Activated CD4-positive, alpha-beta T cell treated with anti-CD3 and anti-CD28 coated beads, Interleukin-2, amount 10 ng/mL, durations not matched to agents 7 days and 5 days (primary cell): ENCODE measurements at regions not wholly inside any gene's neighbourhood (a gene's known extent, or its start where the extent isn't known, plus 50 kb on each side); places are given as distances from the start of the nearest gene placed in this dataset.
"Not testable (repeated sequence)": the region's sequence is repeated elsewhere in the genome, so short reads cannot be mapped to it uniquely, and the experiment has no call there.

ENCODE experiments used
- CTCF ChIA-PET: fragments of 350-600 bp; sonication (Branson Sonifier 250); formaldehyde crosslinking; loops from one replicate; lab custom pipeline; 2021; ENCODE audit warnings: antibody characterized with exemption; lab: Charles Lee
- POLR2A ChIA-PET: fragments of 350-600 bp; sonication (Branson Sonifier 250); formaldehyde crosslinking; loops from one replicate; lab custom pipeline; 2021; ENCODE audit warnings: antibody characterized with exemption; lab: Charles Lee
- DNase-seq: peaks from one replicate; pipeline ENCODE4 v3.0.0-alpha.2; 2020
- H3K27ac Mint-ChIP-seq: one replicate; pipeline ENCODE4 v1.8.0; 2021; ENCODE audit warnings: mild to moderate bottlenecking, moderate library complexity, mixed read lengths
- H3K27me3 Mint-ChIP-seq: one replicate; pipeline ENCODE4 v1.8.0; 2021; ENCODE audit warnings: mixed read lengths
- H3K36me3 Mint-ChIP-seq: one replicate; pipeline ENCODE4 v1.8.0; 2021; ENCODE audit warnings: low read depth, mixed read lengths
- H3K4me1 Mint-ChIP-seq: one replicate; pipeline ENCODE4 v1.8.0; 2021; ENCODE audit warnings: mixed read lengths
- H3K4me3 Mint-ChIP-seq: one replicate; pipeline ENCODE4 v1.8.0; 2021; ENCODE audit warnings: mild to moderate bottlenecking, moderate library complexity, mixed read lengths
- H3K9me3 Mint-ChIP-seq: one replicate; pipeline ENCODE4 v1.8.0; 2021; ENCODE audit warnings: mixed read lengths

GRCh38 chr9:82052081-82052480 lies 63.5 kb downstream of the SPATA31D1 start:
- Mint-ChIP-seq H3K27ac (no peak overlapping the region), H3K27me3 (no peaks in the 10 kb centered on the region), H3K4me1 (no peaks in the 10 kb centered on the region), H3K9me3 (peaks cover 2% of the 10 kb centered on the region), H3K36me3 (no peaks in the 10 kb centered on the region), H3K4me3 (no peak overlapping the region)
- DNase-seq: no peak
- ChIA-PET POLR2A (no interaction called here), CTCF (no interaction called here)

- no peak for DNase-seq
- no peak overlapping the region for H3K27ac Mint-ChIP-seq
- ChIA-PET CTCF (interaction anchor here (0.6 kb wide), 1 partner anchor 10 kb away, joined by 3 read pairs; no protein-coding TSS in a partner anchor), POLR2A (no interaction called here)
- no peak overlapping the region for H3K4me3 Mint-ChIP-seq
- no peaks in the 10 kb centered on the region for H3K36me3 Mint-ChIP-seq
- no peaks in the 10 kb centered on the region for H3K27me3 Mint-ChIP-seq
- H3K9me3 Mint-ChIP-seq: peaks cover 2% of the 10 kb centered on the region
- no peaks in the 10 kb centered on the region for H3K4me1 Mint-ChIP-seq
Measured at GRCh38 chr9:82054264-82055015, 65.9 kb downstream of the SPATA31D1 start.

GRCh38 chr9:82057805-82058204 lies 69.2 kb downstream of the SPATA31D1 start:
- ChIA-PET CTCF (no interaction called here), POLR2A (no interaction called here)

GRCh38 chr9:82061801-82062200 lies 73.2 kb downstream of the SPATA31D1 start:
- H3K27me3 Mint-ChIP-seq, H3K36me3 Mint-ChIP-seq, H3K4me3 Mint-ChIP-seq, DNase-seq, POLR2A ChIA-PET, H3K27ac Mint-ChIP-seq, CTCF ChIA-PET, H3K4me1 Mint-ChIP-seq, H3K9me3 Mint-ChIP-seq: not testable (repeated sequence)

More at GRCh38 chr9:82057805-82058204, 69.2 kb downstream of the SPATA31D1 start:
- Mint-ChIP-seq H3K4me1 (no peaks in the 10 kb centered on the region), H3K9me3 (peaks cover 2% of the 10 kb centered on the region), H3K27ac (no peak overlapping the region), H3K27me3 (no peaks in the 10 kb centered on the region), H3K4me3 (no peak overlapping the region), H3K36me3 (no peaks in the 10 kb centered on the region)
- no peak for DNase-seq

GRCh38 chr9:82062245-82062644 lies 73.7 kb downstream of the SPATA31D1 start:
- no peaks in the 10 kb centered on the region for H3K27me3 Mint-ChIP-seq
- H3K9me3 Mint-ChIP-seq: peaks cover 2% of the 10 kb centered on the region
- ChIA-PET POLR2A (no interaction called here), CTCF (no interaction called here)
- H3K4me1 Mint-ChIP-seq: no peaks in the 10 kb centered on the region
- H3K27ac Mint-ChIP-seq: no peak overlapping the region
- H3K4me3 Mint-ChIP-seq: no peak overlapping the region
- H3K36me3 Mint-ChIP-seq: no peaks in the 10 kb centered on the region
- DNase-seq: no peak

GRCh38 chr9:82073551-82074543 lies 85.3 kb downstream of the SPATA31D1 start:
- no peaks in the 10 kb centered on the region for H3K36me3 Mint-ChIP-seq
- ChIA-PET CTCF (no interaction called here), POLR2A (no interaction called here)
- no peaks in the 10 kb centered on the region for H3K9me3 Mint-ChIP-seq
- no peaks in the 10 kb centered on the region for H3K27me3 Mint-ChIP-seq
- H3K4me3 Mint-ChIP-seq: no peak overlapping the region
- no peak for DNase-seq
- H3K4me1 Mint-ChIP-seq: no peaks in the 10 kb centered on the region
- H3K27ac Mint-ChIP-seq: no peak overlapping the region

- ChIA-PET CTCF (no interaction called here), POLR2A (no interaction called here)
- Mint-ChIP-seq H3K36me3 (no peaks in the 10 kb centered on the region), H3K4me1 (no peaks in the 10 kb centered on the region), H3K27ac (no peak overlapping the region), H3K4me3 (no peak overlapping the region), H3K27me3 (no peaks in the 10 kb centered on the region), H3K9me3 (no peaks in the 10 kb centered on the region)
- no peak for DNase-seq
Measured at GRCh38 chr9:82080265-82080664, 91.7 kb downstream of the SPATA31D1 start.

- H3K36me3 Mint-ChIP-seq: no peaks in the 10 kb centered on the region
- H3K9me3 Mint-ChIP-seq: no peaks in the 10 kb centered on the region
- CTCF ChIA-PET: no interaction called here
- no peaks in the 10 kb centered on the region for H3K27me3 Mint-ChIP-seq
- no peak for DNase-seq
- H3K4me1 Mint-ChIP-seq: no peaks in the 10 kb centered on the region
- no peak overlapping the region for H3K4me3 Mint-ChIP-seq
- POLR2A ChIA-PET: no interaction called here
- H3K27ac Mint-ChIP-seq: no peak overlapping the region
Measured at GRCh38 chr9:82081496-82081895, 92.9 kb downstream of the SPATA31D1 start.

- Mint-ChIP-seq H3K4me1 (no peaks in the 10 kb centered on the region), H3K36me3 (no peaks in the 10 kb centered on the region), H3K9me3 (no peaks in the 10 kb centered on the region), H3K4me3 (no peak overlapping the region), H3K27me3 (no peaks in the 10 kb centered on the region), H3K27ac (no peak overlapping the region)
- no peak for DNase-seq
- CTCF ChIA-PET: no interaction called here
- POLR2A ChIA-PET: no interaction called here
Measured at GRCh38 chr9:82082563-82082962, 94.0 kb downstream of the SPATA31D1 start.

- Mint-ChIP-seq H3K27ac (no peak overlapping the region), H3K9me3 (no peaks in the 10 kb centered on the region), H3K27me3 (no peaks in the 10 kb centered on the region), H3K36me3 (no peaks in the 10 kb centered on the region), H3K4me3 (no peak overlapping the region), H3K4me1 (no peaks in the 10 kb centered on the region)
- POLR2A ChIA-PET: no interaction called here
- no peak for DNase-seq
- CTCF ChIA-PET: no interaction called here
Measured at GRCh38 chr9:82088591-82088990, 100.0 kb downstream of the SPATA31D1 start.

GRCh38 chr9:82090046-82090445 lies 101.5 kb downstream of the SPATA31D1 start:
- Mint-ChIP-seq H3K36me3 (no peaks in the 10 kb centered on the region), H3K4me1 (no peaks in the 10 kb centered on the region), H3K9me3 (no peaks in the 10 kb centered on the region), H3K27ac (no peak overlapping the region), H3K4me3 (no peak overlapping the region), H3K27me3 (no peaks in the 10 kb centered on the region)
- CTCF ChIA-PET: no interaction called here
- POLR2A ChIA-PET: no interaction called here
- no peak for DNase-seq

GRCh38 chr9:82091100-82091499 lies 102.5 kb downstream of the SPATA31D1 start:
- Mint-ChIP-seq H3K4me3 (no peak overlapping the region), H3K27ac (no peak overlapping the region), H3K9me3 (no peaks in the 10 kb centered on the region), H3K27me3 (no peaks in the 10 kb centered on the region), H3K36me3 (no peaks in the 10 kb centered on the region), H3K4me1 (no peaks in the 10 kb centered on the region)
- ChIA-PET POLR2A (no interaction called here), CTCF (no interaction called here)
- DNase-seq: no peak

- Mint-ChIP-seq H3K36me3 (no peaks in the 10 kb centered on the region), H3K27me3 (no peaks in the 10 kb centered on the region), H3K9me3 (no peaks in the 10 kb centered on the region), H3K4me1 (no peaks in the 10 kb centered on the region), H3K4me3 (no peak overlapping the region), H3K27ac (no peak overlapping the region)
- POLR2A ChIA-PET: no interaction called here
- CTCF ChIA-PET: no interaction called here
- DNase-seq: no peak
Measured at GRCh38 chr9:82091610-82092009, 103.0 kb downstream of the SPATA31D1 start.
